Neural cell (in vitro differentiated cells): ENCODE measurements at regions not wholly inside any gene's neighbourhood (a gene's known extent, or its start where the extent isn't known, plus 50 kb on each side); places are given as distances from the start of the nearest gene placed in this dataset.

ENCODE experiments used
- H2AFZ ChIP-seq: fragments of 200-600, 300-800 bp; sonication (generic), shearing (Covaris generic); 2 replicates; pipeline ENCODE4 v1.6.0; 2014; ENCODE audit warnings: low read depth, mild to moderate bottlenecking, antibody characterized with exemption, low read length, moderate library complexity
- H3F3A ChIP-seq: fragments of 200-600 bp; shearing (Covaris generic); 2 replicates; pipeline ENCODE4 v1.6.1; 2016; ENCODE audit warnings: mild to moderate bottlenecking, moderate library complexity, mixed read lengths, antibody characterized with exemption, low read length; ENCODE audit not compliant: insufficient read depth, poor library complexity, severe bottlenecking
- H3K27ac ChIP-seq: fragments of 200-600, 300-800 bp; sonication (generic), shearing (Covaris generic); 2 replicates; pipeline ENCODE4 v1.5.1; 2014; ENCODE audit warnings: mild to moderate bottlenecking, low read length, moderate library complexity
- H3K27me3 ChIP-seq: fragments of 300-800, 200-600 bp; sonication (generic), shearing (Covaris generic); 2 replicates; pipeline ENCODE4 v1.6.0; 2014; ENCODE audit warnings: mild to moderate bottlenecking, low read depth, low read length, moderate library complexity; ENCODE audit not compliant: insufficient read depth
- H3K36me3 ChIP-seq: fragments of 300-800, 200-600 bp; sonication (generic), shearing (Covaris generic); 2 replicates; pipeline ENCODE4 v1.5.1; 2014; ENCODE audit warnings: mild to moderate bottlenecking, antibody characterized with exemption, low read length, moderate library complexity; ENCODE audit not compliant: insufficient read depth
- H3K4me2 ChIP-seq: fragments of 300-800, 200-600 bp; sonication (generic), shearing (Covaris generic); 2 replicates; pipeline ENCODE4 v1.6.0; 2014; ENCODE audit warnings: mild to moderate bottlenecking, low read length
- H3K4me3 ChIP-seq: fragments of 300-800, 200-600 bp; sonication (generic), shearing (Covaris generic); 2 replicates; pipeline ENCODE4 v1.5.1; 2014; ENCODE audit warnings: mild to moderate bottlenecking, low read length, moderate library complexity
- H3K79me2 ChIP-seq: fragments of 200-600 bp; shearing (Covaris generic); replicated peaks from 2 replicates; pipeline ENCODE4 v1.6.0; 2014; ENCODE audit warnings: mild to moderate bottlenecking, low read length, moderate library complexity; ENCODE audit not compliant: insufficient read depth
- H3K9ac ChIP-seq: fragments of 300-800, 200-600 bp; sonication (generic), shearing (Covaris generic); 2 replicates; pipeline ENCODE4 v1.6.1; 2016; ENCODE audit warnings: mild to moderate bottlenecking, low read length, mixed read lengths
- H3K9me2 ChIP-seq: fragments of 200-600 bp; shearing (Covaris generic); 2 replicates; pipeline ENCODE4 v1.6.1; 2016; ENCODE audit warnings: mild to moderate bottlenecking, low read length, mixed read lengths; ENCODE audit not compliant: insufficient read depth
- H3K9me3 ChIP-seq: fragments of 200-600, 300-800 bp; sonication (generic), shearing (Covaris generic); 2 replicates; pipeline ENCODE4 v1.6.1; 2016; ENCODE audit warnings: mild to moderate bottlenecking, mixed run types, low read length, moderate library complexity, mixed read lengths
- H4K20me1 ChIP-seq: fragments of 200-600 bp; shearing (Covaris generic); 2 replicates; pipeline ENCODE4 v1.6.1; 2016; ENCODE audit warnings: mild to moderate bottlenecking, mixed run types; ENCODE audit not compliant: insufficient read depth
- CTCF ChIP-seq: fragments of 450-650 bp; IDR thresholded peaks from 2 replicates; pipeline ENCODE4 v1.5.1; 2014; ENCODE audit warnings: antibody characterized with exemption, mild to moderate bottlenecking, moderate library complexity; ENCODE audit not compliant: poor library complexity, severe bottlenecking
- EP300 ChIP-seq: fragments of 450-650 bp; conservative IDR thresholded peaks from 2 replicates; pipeline ENCODE4 v1.6.1; 2014; ENCODE audit warnings: antibody characterized with exemption, mild to moderate bottlenecking, moderate library complexity; ENCODE audit not compliant: poor library complexity, severe bottlenecking
- EZH2 ChIP-seq: fragments of 200-600, 300-800 bp; shearing (Covaris generic), sonication (generic); IDR thresholded peaks from 2 replicates; pipeline ENCODE4 v1.6.1; 2014; ENCODE audit warnings: antibody characterized with exemption, low read length, borderline replicate concordance, mild to moderate bottlenecking; ENCODE audit not compliant: insufficient read depth, poor library complexity, severe bottlenecking
- MXI1 ChIP-seq: fragments of 450-650 bp; conservative IDR thresholded peaks from 2 replicates; pipeline ENCODE4 v1.6.1; 2014; ENCODE audit warnings: antibody characterized with exemption, mild to moderate bottlenecking; ENCODE audit not compliant: poor library complexity, severe bottlenecking
- POLR2AphosphoS5 ChIP-seq: IDR thresholded peaks from 2 replicates; pipeline ENCODE4 v1.6.1; 2012
- RAD21 ChIP-seq: fragments of 450-650 bp; conservative IDR thresholded peaks from 2 replicates; pipeline ENCODE4 v1.6.1; 2014; ENCODE audit warnings: antibody characterized with exemption, mild to moderate bottlenecking, moderate library complexity
- REST ChIP-seq: IDR thresholded peaks from 2 replicates; pipeline ENCODE4 v1.6.1; 2012; ENCODE audit warnings: borderline replicate concordance
- SMC3 ChIP-seq: fragments of 450-650 bp; conservative IDR thresholded peaks from 2 replicates; pipeline ENCODE4 v1.6.1; 2014; ENCODE audit warnings: antibody characterized with exemption, mild to moderate bottlenecking, moderate library complexity; ENCODE audit not compliant: poor library complexity
- TAF1 ChIP-seq: IDR thresholded peaks from 2 replicates; pipeline ENCODE4 v1.6.1; 2012; ENCODE audit warnings: low read depth

- H4K20me1 ChIP-seq = no peaks in the 10 kb centered on the region
- no peaks in the 10 kb centered on the region for H3F3A ChIP-seq
- no peak for TF ChIP-seq RAD21
- no peak for TF ChIP-seq POLR2AphosphoS5
- no peak for TF ChIP-seq SMC3
- TF ChIP-seq REST = no peak
- TF ChIP-seq MXI1 = no peak
- no peak for TF ChIP-seq CTCF
- TF ChIP-seq EZH2 = no peak
- TF ChIP-seq TAF1 = no peak
- no peak for TF ChIP-seq EP300
- no peak overlapping the region for H3K9ac ChIP-seq
- H3K4me2 ChIP-seq = no peak overlapping the region
- H3K27me3 ChIP-seq = no peaks in the 10 kb centered on the region
- H3K9me2 ChIP-seq = no peaks in the 10 kb centered on the region
- no peak overlapping the region for H3K27ac ChIP-seq
- H3K36me3 ChIP-seq = no peaks in the 10 kb centered on the region
- H3K9me3 ChIP-seq = no peaks in the 10 kb centered on the region
- H3K4me3 ChIP-seq = no peak overlapping the region
- H2AFZ ChIP-seq = no peak overlapping the region
- no peaks in the 10 kb centered on the region for H3K79me2 ChIP-seq
Observed at GRCh38 chr11:33617672-33618350, 82.8 kb downstream of the C11orf91 start.

- TF ChIP-seq MXI1 (no peak), EP300 (no peak), SMC3 (no peak), REST (no peak), POLR2AphosphoS5 (no peak), RAD21 (no peak), TAF1 (no peak), CTCF (no peak), EZH2 (no peak)
- H3K4me2 ChIP-seq = no peak overlapping the region
- no peaks in the 10 kb centered on the region for H3F3A ChIP-seq
- no peaks in the 10 kb centered on the region for H4K20me1 ChIP-seq
- no peak overlapping the region for H3K27ac ChIP-seq
- H3K4me3 ChIP-seq = no peak overlapping the region
- no peaks in the 10 kb centered on the region for H3K9me2 ChIP-seq
- no peak overlapping the region for H2AFZ ChIP-seq
- H3K9ac ChIP-seq = no peak overlapping the region
- no peaks in the 10 kb centered on the region for H3K79me2 ChIP-seq
- H3K9me3 ChIP-seq = no peaks in the 10 kb centered on the region
- H3K36me3 ChIP-seq = no peaks in the 10 kb centered on the region
- H3K27me3 ChIP-seq = no peaks in the 10 kb centered on the region
Observed at GRCh38 chr11:33616552-33616951, 84.1 kb downstream of the C11orf91 start.
